Hepatocyte (in vitro differentiated cells): ENCODE measurements at regions not wholly inside any gene's neighbourhood (a gene's known extent, or its start where the extent isn't known, plus 50 kb on each side); places are given as distances from the start of the nearest gene placed in this dataset.
"Not testable (repeated sequence)": the region's sequence is repeated elsewhere in the genome, so short reads cannot be mapped to it uniquely, and the experiment has no call there.

ENCODE experiments used
- DNase-seq: peaks from one replicate; pipeline ENCODE4 v3.0.0-alpha.2; 2016; ENCODE audit warnings: low spot score
- H2AFZ ChIP-seq: fragments of 200-600 bp; sonication (generic); 2 replicates; pipeline ENCODE4 v1.6.0; 2016; ENCODE audit warnings: antibody characterized with exemption, mild to moderate bottlenecking
- H3K27ac ChIP-seq: fragments of 200-600 bp; sonication (generic); 2 replicates; pipeline ENCODE4 v1.5.1; 2016; ENCODE audit warnings: mild to moderate bottlenecking
- H3K27me3 ChIP-seq: fragments of 200-600 bp; sonication (generic); 2 replicates; pipeline ENCODE4 v1.6.1; 2016
- H3K36me3 ChIP-seq: fragments of 200-600 bp; sonication (generic); replicated peaks from 2 replicates; pipeline ENCODE4 v1.5.1; 2016; ENCODE audit warnings: low read depth; ENCODE audit not compliant: insufficient read depth
- H3K4me1 ChIP-seq: fragments of 200-600 bp; sonication (generic); 2 replicates; pipeline ENCODE4 v1.5.1; 2016; ENCODE audit warnings: mild to moderate bottlenecking, moderate library complexity; ENCODE audit not compliant: insufficient read depth
- H3K4me2 ChIP-seq: fragments of 200-600 bp; sonication (generic); 2 replicates; pipeline ENCODE4 v1.6.0; 2016
- H3K4me3 ChIP-seq: fragments of 200-600 bp; sonication (generic); 2 replicates; pipeline ENCODE4 v1.5.1; 2016; ENCODE audit warnings: mild to moderate bottlenecking
- H3K79me2 ChIP-seq: fragments of 200-600 bp; sonication (generic); 2 replicates; pipeline ENCODE4 v1.6.0; 2017; ENCODE audit warnings: mild to moderate bottlenecking
- H3K9me2 ChIP-seq: fragments of 200-600 bp; sonication (generic); replicated peaks from 2 replicates; pipeline ENCODE4 v1.6.0; 2017; ENCODE audit warnings: mild to moderate bottlenecking; ENCODE audit not compliant: insufficient read depth
- H3K9me3 ChIP-seq: fragments of 200-600 bp; sonication (generic); 2 replicates; pipeline ENCODE4 v1.5.1; 2016; ENCODE audit warnings: low read depth, mild to moderate bottlenecking
- H4K20me1 ChIP-seq: fragments of 200-600 bp; sonication (generic); 2 replicates; pipeline ENCODE4 v1.6.0; 2016; ENCODE audit warnings: mild to moderate bottlenecking; ENCODE audit not compliant: insufficient read depth, poor library complexity, severe bottlenecking
- EZH2 ChIP-seq: fragments of 200-600 bp; sonication (generic); IDR thresholded peaks from 2 replicates; pipeline ENCODE4 v1.6.1; 2016; ENCODE audit warnings: antibody characterized with exemption, mild to moderate bottlenecking, borderline replicate concordance
- EZH2phosphoT487 ChIP-seq: fragments of 200-600 bp; sonication (generic); IDR thresholded peaks from one replicate; pipeline ENCODE4 v1.6.1; 2018; ENCODE audit warnings: antibody characterized with exemption, mild to moderate bottlenecking, low read depth, moderate library complexity; ENCODE audit not compliant: unreplicated experiment, severe bottlenecking
- WGBS: methylation state at CpG from one replicate; pipeline ENCODE4 v1.1.6; 2016; ENCODE audit warnings: low lambda C conversion rate; ENCODE audit errors: missing lambda C conversion rate; 5-methylcytosine and 5-hydroxymethylcytosine counted together
- TF ChIP-seq, protein P1 (sequence below): fragments of 200-600 bp; sonication (generic); IDR thresholded peaks from 2 replicates; pipeline ENCODE4 v1.5.1; 2016; ENCODE audit warnings: antibody characterized with exemption, mild to moderate bottlenecking; ENCODE audit not compliant: poor library complexity

DNA sequence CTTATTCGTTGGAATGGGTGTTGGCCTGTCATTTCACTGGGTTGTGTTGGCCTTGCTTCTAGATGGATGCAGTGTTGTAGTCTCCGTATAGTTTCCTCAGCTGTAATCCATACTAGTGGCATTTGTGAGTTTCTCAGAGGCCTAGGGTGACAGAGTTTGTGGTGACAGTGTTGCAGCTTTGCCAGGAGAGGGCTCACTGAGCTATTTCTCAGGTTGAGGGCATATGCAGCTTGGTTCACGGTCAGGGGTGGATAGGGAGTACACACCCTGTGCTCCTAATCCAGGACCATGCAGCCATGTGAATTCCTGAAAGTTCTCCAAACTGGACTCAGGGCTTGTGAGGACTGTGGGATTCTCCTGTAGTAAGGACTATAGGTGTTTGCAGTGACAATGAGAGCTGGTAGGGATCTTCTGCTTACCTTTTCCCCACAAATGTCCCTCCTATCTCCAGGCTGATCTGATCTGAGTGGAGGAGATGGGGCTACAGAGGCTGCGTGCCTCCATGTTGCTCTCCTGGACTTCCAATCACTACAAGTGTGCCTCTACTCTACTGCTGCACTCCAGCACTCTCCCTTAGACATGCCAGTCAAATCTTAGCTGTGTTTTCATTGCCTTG, 229.0 kb downstream of the STK31 start:
- TF ChIP-seq, protein P1, sequence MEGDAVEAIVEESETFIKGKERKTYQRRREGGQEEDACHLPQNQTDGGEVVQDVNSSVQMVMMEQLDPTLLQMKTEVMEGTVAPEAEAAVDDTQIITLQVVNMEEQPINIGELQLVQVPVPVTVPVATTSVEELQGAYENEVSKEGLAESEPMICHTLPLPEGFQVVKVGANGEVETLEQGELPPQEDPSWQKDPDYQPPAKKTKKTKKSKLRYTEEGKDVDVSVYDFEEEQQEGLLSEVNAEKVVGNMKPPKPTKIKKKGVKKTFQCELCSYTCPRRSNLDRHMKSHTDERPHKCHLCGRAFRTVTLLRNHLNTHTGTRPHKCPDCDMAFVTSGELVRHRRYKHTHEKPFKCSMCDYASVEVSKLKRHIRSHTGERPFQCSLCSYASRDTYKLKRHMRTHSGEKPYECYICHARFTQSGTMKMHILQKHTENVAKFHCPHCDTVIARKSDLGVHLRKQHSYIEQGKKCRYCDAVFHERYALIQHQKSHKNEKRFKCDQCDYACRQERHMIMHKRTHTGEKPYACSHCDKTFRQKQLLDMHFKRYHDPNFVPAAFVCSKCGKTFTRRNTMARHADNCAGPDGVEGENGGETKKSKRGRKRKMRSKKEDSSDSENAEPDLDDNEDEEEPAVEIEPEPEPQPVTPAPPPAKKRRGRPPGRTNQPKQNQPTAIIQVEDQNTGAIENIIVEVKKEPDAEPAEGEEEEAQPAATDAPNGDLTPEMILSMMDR = peak; percentile 64
- no peak for TF ChIP-seq EZH2
- Histone ChIP-seq H3K4me1 (no peaks in the 10 kb centered on the region), H3K27ac (no peak overlapping the region), H3K4me3 (no peak overlapping the region), H3K9me3 (no peaks in the 10 kb centered on the region), H3K27me3 (no peaks in the 10 kb centered on the region), H3K9me2 (no peaks in the 10 kb centered on the region), H3K36me3 (no peaks in the 10 kb centered on the region), H4K20me1 (no peaks in the 10 kb centered on the region), H3K4me2 (no peak overlapping the region), H3K79me2 (no peaks in the 10 kb centered on the region), H2AFZ (no peak overlapping the region)
- WGBS = 33% methylated on average over 4 of the region's 4 CpGs
- peak; percentile 73 for DNase-seq

DNA sequence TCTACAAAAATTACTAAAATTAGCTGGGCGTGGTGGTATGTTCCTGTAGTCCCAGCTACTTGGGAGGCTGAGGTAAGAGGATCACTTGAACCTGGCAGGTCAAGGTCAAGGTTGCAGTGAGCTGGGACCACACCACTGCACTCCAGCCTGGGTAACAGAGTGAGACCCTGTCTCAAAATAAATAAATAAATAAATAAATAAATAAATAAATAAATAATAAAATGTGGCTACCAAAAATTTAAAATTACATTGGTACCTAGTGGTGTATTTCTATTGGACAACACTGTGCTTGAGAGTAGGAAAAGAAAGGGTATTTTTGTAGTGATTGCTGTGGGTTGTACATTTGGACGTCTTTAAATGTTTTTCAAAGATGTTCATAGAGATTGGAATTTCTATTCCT, 229.7 kb downstream of the STK31 start:
- not testable (repeated sequence) for DNase-seq, H4K20me1 ChIP-seq, H3K4me2 ChIP-seq, H3K27me3 ChIP-seq, H3K9me2 ChIP-seq, H3K36me3 ChIP-seq, H3K79me2 ChIP-seq, H3K27ac ChIP-seq, H3K4me1 ChIP-seq, H3K4me3 ChIP-seq, H2AFZ ChIP-seq, H3K9me3 ChIP-seq
- WGBS = 96% methylated on average over 2 of the region's 2 CpGs

DNA sequence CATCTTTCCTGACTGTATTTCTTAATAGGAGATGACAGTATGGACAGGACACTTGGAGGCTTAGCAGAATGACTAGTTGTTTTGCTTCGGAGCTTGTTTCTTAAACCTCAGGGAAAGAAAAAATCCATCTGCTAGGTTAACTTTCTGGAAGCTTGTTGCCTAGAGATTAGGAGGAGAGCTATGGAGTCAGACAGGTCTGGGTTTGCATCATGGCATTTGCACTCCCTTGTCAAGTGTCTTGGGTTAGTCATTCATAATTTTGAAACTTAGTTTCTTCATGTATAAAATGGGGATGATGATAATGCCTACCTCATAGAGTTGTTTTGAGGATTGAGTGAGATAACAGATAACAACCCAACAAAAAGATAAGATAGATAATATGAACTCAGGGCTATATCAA, 231.5 kb downstream of the STK31 start:
- no peaks in the 10 kb centered on the region for H3K36me3 ChIP-seq
- DNase-seq = no peak
- WGBS = 78% methylated on average over 1 of the region's 1 CpG
- H3K27ac ChIP-seq = no peak overlapping the region
- no peaks in the 10 kb centered on the region for H4K20me1 ChIP-seq
- TF ChIP-seq EZH2 (no peak), EZH2phosphoT487 (no peak)
- TF ChIP-seq, protein P1 = no peak
- no peaks in the 10 kb centered on the region for H3K27me3 ChIP-seq
- no peaks in the 10 kb centered on the region for H3K9me2 ChIP-seq
- H3K4me1 ChIP-seq = no peaks in the 10 kb centered on the region
- H3K79me2 ChIP-seq = no peaks in the 10 kb centered on the region
- no peaks in the 10 kb centered on the region for H3K9me3 ChIP-seq
- H3K4me3 ChIP-seq = no peak overlapping the region
- H3K4me2 ChIP-seq = no peak overlapping the region
- no peak overlapping the region for H2AFZ ChIP-seq

DNA sequence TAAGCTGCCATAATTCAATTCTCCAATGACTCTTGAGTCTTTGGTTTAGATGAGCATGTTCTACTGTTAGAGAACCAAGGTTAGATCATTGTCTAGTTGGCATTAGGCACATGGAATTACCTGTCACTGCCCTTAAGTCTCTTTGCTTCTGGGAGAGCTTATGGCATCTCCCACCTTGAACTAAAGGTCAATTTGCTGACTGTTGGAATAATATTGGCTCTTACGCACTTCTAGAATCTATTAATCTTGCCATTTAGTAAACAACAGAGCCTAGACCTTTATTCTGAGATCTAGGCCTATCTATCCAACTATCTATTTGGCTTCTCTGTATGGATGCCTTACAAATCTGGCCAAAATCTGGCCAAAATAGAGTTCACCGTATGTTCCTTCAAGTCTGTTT, 232.0 kb downstream of the STK31 start:
- no peak overlapping the region for H3K4me3 ChIP-seq
- TF ChIP-seq, protein P1 = no peak
- no peak for TF ChIP-seq EZH2
- TF ChIP-seq EZH2phosphoT487 = no peak
- no peak overlapping the region for H3K27ac ChIP-seq
- no peaks in the 10 kb centered on the region for H3K36me3 ChIP-seq
- H3K4me2 ChIP-seq = no peak overlapping the region
- WGBS = 100% methylated on average over 2 of the region's 2 CpGs
- no peak overlapping the region for H2AFZ ChIP-seq
- H4K20me1 ChIP-seq = no peaks in the 10 kb centered on the region
- no peak for DNase-seq
- no peaks in the 10 kb centered on the region for H3K4me1 ChIP-seq
- H3K9me3 ChIP-seq = no peaks in the 10 kb centered on the region
- no peaks in the 10 kb centered on the region for H3K27me3 ChIP-seq
- H3K79me2 ChIP-seq = no peaks in the 10 kb centered on the region
- H3K9me2 ChIP-seq = no peaks in the 10 kb centered on the region
